NCI-H524 (cell line): ENCODE measurements at regions not wholly inside any gene's neighbourhood (a gene's known extent, or its start where the extent isn't known, plus 50 kb on each side); places are given as distances from the start of the nearest gene placed in this dataset.

Experiments used
- DNase-seq, 2 experiments: peaks; one replicate each; lab custom pipeline; 2025; lab: John Stamatoyannopoulos, UW

GRCh38 chr2:138440759-138441158 is 60.8 kb upstream of the SPOPL start:
- no peak for DNase-seq

DNA sequence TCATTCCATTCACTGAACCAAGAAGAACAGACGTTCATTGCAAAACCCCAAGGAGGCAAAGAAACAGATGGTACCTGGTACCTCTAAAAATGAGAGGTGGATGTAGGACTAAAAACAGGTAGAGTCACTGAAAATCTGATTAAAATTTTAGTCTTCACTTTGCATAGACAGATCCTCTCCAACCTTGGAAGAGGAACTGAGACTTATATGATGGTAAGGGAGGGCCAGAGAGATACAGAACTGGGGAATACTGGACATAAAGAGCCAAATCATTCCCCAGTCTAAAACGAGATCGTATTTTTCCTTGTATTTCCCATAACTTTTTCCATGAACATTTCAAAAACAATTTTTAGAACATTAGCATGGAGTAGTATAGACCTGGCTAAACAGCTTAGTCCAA is 59.7 kb upstream of the SPOPL start:
- no peak for DNase-seq

DNA sequence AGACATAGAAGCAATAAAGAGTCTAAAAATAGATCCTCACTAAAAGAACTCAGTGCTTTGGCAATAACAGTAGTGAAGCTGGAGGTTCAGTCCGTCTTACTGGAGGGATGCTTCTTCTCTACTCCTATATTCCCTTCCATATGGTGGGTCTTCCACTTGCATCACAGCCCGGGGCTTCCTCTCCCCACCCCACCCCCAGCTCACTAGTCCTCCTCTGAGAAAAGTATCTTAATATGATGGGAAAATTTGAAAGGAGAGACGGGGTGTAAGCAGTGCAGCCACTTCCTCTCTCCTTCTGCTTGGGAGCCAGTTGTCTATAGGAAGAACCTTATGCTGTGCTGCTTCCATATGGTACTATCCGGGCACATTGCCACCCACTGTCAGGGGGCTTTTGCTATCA is 57.2 kb upstream of the SPOPL start:
- DNase-seq = peak; percentile 32 to 75

DNA sequence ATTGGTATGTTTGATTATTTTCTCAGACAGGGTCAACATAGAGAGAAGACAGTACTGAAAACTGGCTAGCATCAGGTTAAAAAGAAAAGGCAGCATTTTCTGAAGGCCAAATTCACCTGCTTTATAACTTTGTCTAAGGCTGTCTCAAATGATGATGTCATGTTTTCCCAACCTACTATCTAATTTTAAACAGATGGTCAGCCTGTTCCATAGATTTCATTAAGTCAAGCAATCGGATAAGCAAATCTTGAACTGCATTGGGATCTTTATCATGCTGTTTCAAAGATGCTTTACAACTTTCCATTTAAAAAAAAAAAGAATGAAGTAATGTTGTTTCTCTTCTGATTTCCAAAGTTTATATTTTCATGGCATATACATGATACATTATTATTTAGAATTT is 56.3 kb upstream of the SPOPL start:
- peak in 1 of 2 experiments; percentile 36 for DNase-seq

DNA sequence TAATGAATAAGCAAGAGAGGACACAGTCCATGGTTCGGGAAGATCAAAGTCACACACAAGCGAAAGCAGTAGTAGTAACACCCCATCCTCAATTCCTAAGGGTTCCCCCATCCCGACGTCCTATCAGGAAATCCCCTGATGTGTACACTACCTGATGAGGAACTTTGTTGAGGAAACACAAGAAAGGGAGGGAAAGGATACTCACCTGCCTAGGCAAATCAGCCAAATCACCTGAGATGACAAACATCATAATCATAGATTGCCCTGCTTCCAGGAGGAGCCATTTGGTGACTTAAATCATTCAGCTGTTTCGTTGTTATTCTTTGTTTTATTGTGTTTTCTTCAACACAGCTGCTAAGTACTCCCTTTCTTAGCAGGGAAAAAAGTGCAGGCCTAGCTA is 55.5 kb upstream of the SPOPL start:
- no peak for DNase-seq

GRCh38 chr2:138447889-138448570 is 53.5 kb upstream of the SPOPL start:
- no peak for DNase-seq
